ENCODE measurements at regions not wholly inside any gene's neighbourhood (a gene's known extent, or its start where the extent isn't known, plus 50 kb on each side); places are given as distances from the start of the nearest gene placed in this dataset.

DNA sequence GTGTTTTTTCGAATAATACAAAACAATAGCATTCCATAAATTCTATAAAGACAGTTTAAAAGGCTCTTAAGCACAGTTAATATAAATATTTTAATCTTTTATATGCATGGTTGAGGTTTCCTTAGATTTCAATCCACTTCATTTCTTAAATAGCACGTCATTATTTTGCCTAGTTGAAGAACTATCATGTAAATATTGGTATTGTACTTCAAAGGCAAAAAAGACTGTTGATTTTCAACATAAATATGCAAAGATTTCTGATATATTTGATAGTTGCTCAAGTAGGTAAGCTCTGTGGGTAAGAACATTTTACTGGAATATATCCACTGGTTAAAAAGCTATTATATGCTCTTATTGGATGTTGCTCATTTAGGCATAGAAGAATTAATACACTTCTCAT, 458.6 kb downstream of the NR2F1-AS1 start:
- DNase-seq (ENCODE audit: low read depth, low spot score) (no peak), FAIRE-seq (no peak)
- Histone ChIP-seq H2AFZ (ENCODE audit: low read depth, low read length) (no peak overlapping the region), H3K27me3 (ENCODE audit: control insufficient read depth in 2 of 2, insufficient read depth in 2 of 2, low read length in 2 of 2) (no peaks in the 10 kb centered on the region), H4K20me1 (replicated peaks; ENCODE audit: control insufficient read depth, extremely low read depth, insufficient read depth, low read length) (no peaks in the 10 kb centered on the region), H3K4me1 (ENCODE audit: control insufficient read depth, extremely low read depth, insufficient read depth, low read length) (peaks cover 13% of the 10 kb centered on the region), H3K4me3 (replicated peaks in 1 of 3; ENCODE audit: insufficient read depth in 1 of 3, low read depth in 1 of 3, low read length in 3 of 3) (no peak overlapping the region), H3K36me3 (ENCODE audit: control insufficient read depth in 2 of 2, extremely low read depth in 1 of 2, insufficient read depth in 2 of 2, low read length in 2 of 2) (no peaks in the 10 kb centered on the region), H3K9me1 (replicated peaks; ENCODE audit: control insufficient read depth, extremely low read depth, insufficient read depth, low read length) (no peaks in the 10 kb centered on the region), H3K9me3 (replicated peaks; ENCODE audit: control insufficient read depth, insufficient read depth, low read length) (no peaks in the 10 kb centered on the region), H3K9ac (replicated peaks; ENCODE audit: extremely low read depth, insufficient read depth, low read length) (no peak overlapping the region), H3K4me2 (ENCODE audit: insufficient read depth, low read length) (no peak overlapping the region), H3K79me2 (ENCODE audit: control insufficient read depth, insufficient read depth, low read length) (no peaks in the 10 kb centered on the region), H3K27ac (ENCODE audit: insufficient read depth, low read depth, low read length) (no peak overlapping the region)
- BruUV-seq (replicated peaks): no TSS peak
- ChIA-PET POLR2A (no interaction called here), CTCF (no interaction called here)
- intact Hi-C loops (cut with micrococcal nuclease): no loop called here
- dilution Hi-C loops (cut with MboI; ENCODE audit: extremely low pct_ligation_motif_present, low sequenced_read_pairs): no loop called here
- TF ChIP-seq, protein P1, sequence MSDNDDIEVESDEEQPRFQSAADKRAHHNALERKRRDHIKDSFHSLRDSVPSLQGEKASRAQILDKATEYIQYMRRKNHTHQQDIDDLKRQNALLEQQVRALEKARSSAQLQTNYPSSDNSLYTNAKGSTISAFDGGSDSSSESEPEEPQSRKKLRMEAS (IDR thresholded peaks at IDR 0.05; ENCODE audit: insufficient read depth, insufficient read length): no peak
- TF ChIP-seq JUN (IDR thresholded peaks at IDR 0.05; ENCODE audit: borderline replicate concordance, insufficient read depth, insufficient read length, low read depth) (no peak), EZH2 (IDR thresholded peaks at IDR 0.05; ENCODE audit: borderline replicate concordance, low read depth, low read length, severe bottlenecking) (no peak), FOS (IDR thresholded peaks at IDR 0.05; ENCODE audit: borderline replicate concordance, insufficient read depth, low read length) (no peak), POLR2AphosphoS5 (IDR thresholded peaks at IDR 0.05; ENCODE audit: insufficient read depth, low read depth, low read length) (no peak), MYC (IDR thresholded peaks at IDR 0.05; ENCODE audit: low read depth, low read length) (no peak), GATA2 (IDR thresholded peaks at IDR 0.05; ENCODE audit: insufficient read depth, insufficient read length, low read depth, low read length) (no peak)
- TF ChIP-seq, protein P2, sequence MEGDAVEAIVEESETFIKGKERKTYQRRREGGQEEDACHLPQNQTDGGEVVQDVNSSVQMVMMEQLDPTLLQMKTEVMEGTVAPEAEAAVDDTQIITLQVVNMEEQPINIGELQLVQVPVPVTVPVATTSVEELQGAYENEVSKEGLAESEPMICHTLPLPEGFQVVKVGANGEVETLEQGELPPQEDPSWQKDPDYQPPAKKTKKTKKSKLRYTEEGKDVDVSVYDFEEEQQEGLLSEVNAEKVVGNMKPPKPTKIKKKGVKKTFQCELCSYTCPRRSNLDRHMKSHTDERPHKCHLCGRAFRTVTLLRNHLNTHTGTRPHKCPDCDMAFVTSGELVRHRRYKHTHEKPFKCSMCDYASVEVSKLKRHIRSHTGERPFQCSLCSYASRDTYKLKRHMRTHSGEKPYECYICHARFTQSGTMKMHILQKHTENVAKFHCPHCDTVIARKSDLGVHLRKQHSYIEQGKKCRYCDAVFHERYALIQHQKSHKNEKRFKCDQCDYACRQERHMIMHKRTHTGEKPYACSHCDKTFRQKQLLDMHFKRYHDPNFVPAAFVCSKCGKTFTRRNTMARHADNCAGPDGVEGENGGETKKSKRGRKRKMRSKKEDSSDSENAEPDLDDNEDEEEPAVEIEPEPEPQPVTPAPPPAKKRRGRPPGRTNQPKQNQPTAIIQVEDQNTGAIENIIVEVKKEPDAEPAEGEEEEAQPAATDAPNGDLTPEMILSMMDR (IDR thresholded peaks at IDR 0.05; ENCODE audit: extremely low read depth in 1 of 2, insufficient read depth in 1 of 2, low read depth in 1 of 2, low read length in 2 of 2): no peak

Data from endothelial cell of umbilical vein (primary cell).